Activated CD8-positive, alpha-beta memory T cell treated with anti-CD3 and anti-CD28 coated beads, Interleukin-2, amount 10 ng/mL, durations not matched to agents 7 days and 5 days (primary cell): ENCODE measurements at regions not wholly inside any gene's neighbourhood (a gene's known extent, or its start where the extent isn't known, plus 50 kb on each side); places are given as distances from the start of the nearest gene placed in this dataset.

ENCODE experiments used
- ATAC-seq: fragments of 150-1000 bp; cut with Tn5 transposase; one replicate; pipeline ENCODE4 v1.10.0; 2021; ENCODE audit warnings: moderate library complexity
- CTCF ChIA-PET: fragments of 350-600 bp; sonication (Branson Sonifier 250); formaldehyde crosslinking; loops from one replicate; lab custom pipeline; 2021; ENCODE audit warnings: antibody characterized with exemption; lab: Charles Lee
- DNase-seq: peaks from one replicate; pipeline ENCODE4 v3.0.0-alpha.2; 2020
- H3K27ac Mint-ChIP-seq: one replicate; pipeline ENCODE4 v1.8.0; 2021; ENCODE audit warnings: mild to moderate bottlenecking, mixed read lengths
- H3K27me3 Mint-ChIP-seq: one replicate; pipeline ENCODE4 v1.8.0; 2021; ENCODE audit warnings: mixed read lengths
- H3K36me3 Mint-ChIP-seq: one replicate; pipeline ENCODE4 v1.8.0; 2021; ENCODE audit warnings: mild to moderate bottlenecking, mixed read lengths
- H3K4me1 Mint-ChIP-seq: one replicate; pipeline ENCODE4 v1.8.0; 2021; ENCODE audit warnings: mixed read lengths
- H3K4me3 Mint-ChIP-seq: one replicate; pipeline ENCODE4 v1.8.0; 2021; ENCODE audit warnings: mild to moderate bottlenecking, moderate library complexity, mixed read lengths
- H3K9me3 Mint-ChIP-seq: one replicate; pipeline ENCODE4 v1.8.0; 2022; ENCODE audit warnings: low read depth, mixed read lengths

- CTCF ChIA-PET = interaction anchor here (0.7 kb wide), 1 partner anchor 98 kb away, joined by 3 read pairs; no protein-coding TSS in a partner anchor
These were observed 140.6 kb downstream of the C1D start for GRCh38 chr2:67922080-67922785.

DNA sequence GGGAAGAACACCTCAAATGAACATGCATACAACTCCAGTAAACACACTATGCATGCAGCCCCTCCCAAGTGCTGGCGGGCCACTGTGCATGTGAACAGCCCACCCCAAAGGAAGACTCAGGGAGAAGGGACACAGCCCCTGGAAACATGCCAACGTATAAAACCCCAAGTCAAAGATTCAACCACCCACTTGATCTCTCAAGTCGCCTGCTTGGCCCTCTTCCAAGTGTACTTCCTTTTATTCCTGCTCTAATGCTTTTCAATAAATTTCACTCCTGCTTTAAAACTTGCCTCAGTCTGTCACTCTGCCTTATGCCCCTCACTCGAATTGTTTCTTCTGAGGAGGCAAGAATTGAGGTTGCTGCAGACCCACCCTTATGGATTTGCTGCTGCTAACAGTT lies 139.1 kb downstream of the C1D start:
- Mint-ChIP-seq H3K9me3 (no peaks in the 10 kb centered on the region), H3K27me3 (peaks cover 15% of the 10 kb centered on the region), H3K27ac (no peak overlapping the region), H3K4me3 (no peak overlapping the region), H3K4me1 (no peaks in the 10 kb centered on the region), H3K36me3 (no peaks in the 10 kb centered on the region)
- CTCF ChIA-PET = no interaction called here
- DNase-seq (no peak), ATAC-seq (no peak)

More at GRCh38 chr2:67922080-67922785, 140.6 kb downstream of the C1D start:
- ATAC-seq (no peak), DNase-seq (no peak)
- no peaks in the 10 kb centered on the region for H3K4me1 Mint-ChIP-seq
- no peak overlapping the region for H3K4me3 Mint-ChIP-seq
- H3K9me3 Mint-ChIP-seq = no peaks in the 10 kb centered on the region
- no peak overlapping the region for H3K27ac Mint-ChIP-seq
- H3K27me3 Mint-ChIP-seq = peaks cover 2% of the 10 kb centered on the region
- H3K36me3 Mint-ChIP-seq = no peaks in the 10 kb centered on the region

- Mint-ChIP-seq H3K27me3 (peaks cover 19% of the 10 kb centered on the region), H3K36me3 (no peaks in the 10 kb centered on the region), H3K27ac (no peak overlapping the region), H3K4me3 (no peak overlapping the region), H3K4me1 (no peaks in the 10 kb centered on the region), H3K9me3 (no peaks in the 10 kb centered on the region)
- CTCF ChIA-PET = no interaction called here
- DNase-seq (no peak), ATAC-seq (no peak)
These were observed 135.3 kb downstream of the C1D start for GRCh38 chr2:67927501-67927900.

GRCh38 chr2:67930156-67930555 lies 132.6 kb downstream of the C1D start:
- Mint-ChIP-seq H3K4me1 (no peaks in the 10 kb centered on the region), H3K9me3 (no peaks in the 10 kb centered on the region), H3K4me3 (no peak overlapping the region), H3K36me3 (no peaks in the 10 kb centered on the region), H3K27me3 (peaks cover 19% of the 10 kb centered on the region), H3K27ac (no peak overlapping the region)
- CTCF ChIA-PET = no interaction called here
- DNase-seq (no peak), ATAC-seq (no peak)

GRCh38 chr2:67936969-67937368 lies 125.8 kb downstream of the C1D start:
- DNase-seq (no peak), ATAC-seq (no peak)
- H3K27me3 Mint-ChIP-seq = no peaks in the 10 kb centered on the region
- CTCF ChIA-PET = no interaction called here
- H3K4me3 Mint-ChIP-seq = no peak overlapping the region
- H3K9me3 Mint-ChIP-seq = no peaks in the 10 kb centered on the region
- no peaks in the 10 kb centered on the region for H3K36me3 Mint-ChIP-seq
- H3K4me1 Mint-ChIP-seq = no peaks in the 10 kb centered on the region
- no peak overlapping the region for H3K27ac Mint-ChIP-seq

DNA sequence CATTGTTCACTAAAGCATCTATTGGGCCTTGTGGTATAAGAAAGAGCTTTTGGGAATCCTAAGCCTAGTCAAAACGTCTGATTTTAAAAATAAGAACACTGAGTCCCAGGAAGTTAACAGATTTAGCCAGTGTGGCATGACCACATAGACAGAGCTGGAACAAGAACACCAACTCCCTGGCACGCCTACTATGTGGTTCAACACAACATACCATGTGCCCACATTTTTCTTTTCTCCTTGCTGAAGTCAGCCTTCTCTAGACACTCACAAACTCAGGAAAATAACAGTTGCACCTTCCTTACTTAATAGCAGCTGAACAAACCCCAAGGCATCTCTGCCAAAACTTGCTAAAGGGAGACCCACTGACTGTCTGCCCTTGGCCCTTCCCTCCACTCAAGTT lies 124.8 kb downstream of the C1D start:
- DNase-seq = no peak

DNA sequence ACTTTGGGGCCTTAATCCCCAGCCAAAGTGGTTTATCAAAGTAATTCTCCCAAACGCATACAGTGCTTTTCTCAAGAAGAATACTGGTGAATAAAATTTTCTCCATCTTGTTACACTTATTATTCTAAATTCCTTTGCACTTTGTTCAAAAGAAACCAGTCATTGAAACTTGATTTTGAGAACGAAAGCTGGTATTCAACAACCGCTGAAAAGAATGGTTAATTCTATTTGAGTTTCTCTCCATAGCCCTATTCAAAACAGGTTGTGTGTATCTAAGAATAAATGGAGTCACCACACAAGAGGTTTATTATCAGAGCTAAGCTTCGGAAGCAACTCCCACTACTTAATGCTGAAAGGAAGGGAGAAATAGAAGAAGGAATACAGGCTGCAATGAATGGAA lies 117.7 kb downstream of the C1D start:
- ATAC-seq = no peak
- H3K4me3 Mint-ChIP-seq = no peak overlapping the region
- CTCF ChIA-PET = no interaction called here

More for the DNA sequence above, 124.8 kb downstream of the C1D start:
- CTCF ChIA-PET = no interaction called here
- H3K4me1 Mint-ChIP-seq = no peaks in the 10 kb centered on the region
- no peaks in the 10 kb centered on the region for H3K36me3 Mint-ChIP-seq
- peaks cover 2% of the 10 kb centered on the region for H3K27me3 Mint-ChIP-seq
- H3K27ac Mint-ChIP-seq = no peak overlapping the region
- H3K4me3 Mint-ChIP-seq = no peak overlapping the region
- no peak for ATAC-seq
- peaks cover 2% of the 10 kb centered on the region for H3K9me3 Mint-ChIP-seq

GRCh38 chr2:67945940-67946339 lies 116.9 kb downstream of the C1D start:
- DNase-seq = no peak
- H3K36me3 Mint-ChIP-seq = no peaks in the 10 kb centered on the region

More for the DNA sequence above, 117.7 kb downstream of the C1D start:
- no peaks in the 10 kb centered on the region for H3K4me1 Mint-ChIP-seq
- no peak for DNase-seq
- H3K36me3 Mint-ChIP-seq = no peaks in the 10 kb centered on the region
- H3K9me3 Mint-ChIP-seq = peaks cover 2% of the 10 kb centered on the region
- H3K27me3 Mint-ChIP-seq = peaks cover 8% of the 10 kb centered on the region
- H3K27ac Mint-ChIP-seq = no peak overlapping the region

DNA sequence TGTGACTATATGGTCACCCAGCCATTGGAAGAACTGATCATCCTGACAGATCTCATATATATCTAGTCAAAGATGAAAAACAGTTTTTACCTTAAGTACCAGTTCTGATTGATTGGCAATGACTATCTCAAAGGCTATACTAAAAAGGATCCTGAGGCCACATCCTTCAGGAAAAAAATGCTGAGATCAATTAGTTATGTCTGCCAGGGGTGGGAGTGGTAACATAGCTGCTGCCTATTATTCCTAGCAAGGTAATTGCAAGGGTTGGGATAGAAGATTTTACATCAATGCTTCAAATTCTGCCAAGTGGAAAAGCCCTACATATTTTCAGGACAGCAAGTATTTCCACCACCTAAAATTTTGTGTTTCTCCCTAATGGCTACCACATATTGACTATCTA lies 114.7 kb downstream of the C1D start:
- Mint-ChIP-seq H3K27ac (no peak overlapping the region), H3K27me3 (peaks cover 12% of the 10 kb centered on the region), H3K4me1 (peaks cover 3% of the 10 kb centered on the region), H3K36me3 (no peaks in the 10 kb centered on the region), H3K4me3 (no peak overlapping the region), H3K9me3 (no peaks in the 10 kb centered on the region)
- DNase-seq = no peak
- CTCF ChIA-PET = no interaction called here
- no peak for ATAC-seq

More at GRCh38 chr2:67945940-67946339, 116.9 kb downstream of the C1D start:
- CTCF ChIA-PET = no interaction called here
- H3K4me1 Mint-ChIP-seq = peaks cover 1% of the 10 kb centered on the region
- H3K27ac Mint-ChIP-seq = no peak overlapping the region
- H3K27me3 Mint-ChIP-seq = peaks cover 13% of the 10 kb centered on the region
- H3K9me3 Mint-ChIP-seq = peaks cover 2% of the 10 kb centered on the region
- no peak for ATAC-seq
- H3K4me3 Mint-ChIP-seq = no peak overlapping the region

GRCh38 chr2:67948506-67948905 lies 114.3 kb downstream of the C1D start:
- ATAC-seq (no peak), DNase-seq (no peak)
- Mint-ChIP-seq H3K27ac (no peak overlapping the region), H3K27me3 (peaks cover 12% of the 10 kb centered on the region), H3K9me3 (no peaks in the 10 kb centered on the region), H3K4me1 (peaks cover 3% of the 10 kb centered on the region), H3K4me3 (no peak overlapping the region), H3K36me3 (no peaks in the 10 kb centered on the region)
- CTCF ChIA-PET = no interaction called here

DNA sequence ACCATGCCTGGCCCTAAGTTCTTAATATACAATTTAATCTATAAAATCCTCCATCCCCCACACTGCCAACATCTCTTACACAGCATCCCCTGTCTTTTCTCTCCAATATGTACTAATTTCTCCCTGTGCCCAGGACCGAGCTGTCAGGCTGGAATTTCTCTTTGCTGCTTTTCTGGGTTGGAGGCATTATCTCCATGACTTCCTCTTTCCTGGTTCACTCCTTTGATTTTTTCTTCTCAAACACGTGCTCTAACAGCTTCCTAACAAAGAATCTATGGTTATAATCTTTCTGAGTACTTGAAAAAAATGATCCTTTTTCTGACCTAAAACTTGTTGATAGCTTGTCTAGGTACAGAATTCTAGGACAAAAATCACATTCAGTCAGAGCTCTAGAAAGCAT lies 112.8 kb downstream of the C1D start:
- CTCF ChIA-PET = no interaction called here
- H3K9me3 Mint-ChIP-seq = no peaks in the 10 kb centered on the region

GRCh38 chr2:67950919-67951318 lies 111.9 kb downstream of the C1D start:
- Mint-ChIP-seq H3K9me3 (no peaks in the 10 kb centered on the region), H3K27ac (no peak overlapping the region), H3K36me3 (no peaks in the 10 kb centered on the region), H3K4me1 (peaks cover 3% of the 10 kb centered on the region), H3K4me3 (no peak overlapping the region), H3K27me3 (peaks cover 12% of the 10 kb centered on the region)
- ATAC-seq (no peak), DNase-seq (no peak)
- CTCF ChIA-PET = no interaction called here

More for the DNA sequence above, 112.8 kb downstream of the C1D start:
- Mint-ChIP-seq H3K27me3 (peaks cover 12% of the 10 kb centered on the region), H3K27ac (no peak overlapping the region), H3K4me1 (peaks cover 3% of the 10 kb centered on the region), H3K4me3 (no peak overlapping the region), H3K36me3 (no peaks in the 10 kb centered on the region)
- DNase-seq = no peak
- ATAC-seq = no peak

- Mint-ChIP-seq H3K27me3 (peaks cover 7% of the 10 kb centered on the region), H3K9me3 (no peaks in the 10 kb centered on the region), H3K4me1 (peaks cover 3% of the 10 kb centered on the region), H3K36me3 (no peaks in the 10 kb centered on the region), H3K27ac (no peak overlapping the region), H3K4me3 (no peak overlapping the region)
- CTCF ChIA-PET = no interaction called here
- DNase-seq (no peak), ATAC-seq (no peak)
These were observed 110.7 kb downstream of the C1D start for GRCh38 chr2:67952066-67952465.

DNA sequence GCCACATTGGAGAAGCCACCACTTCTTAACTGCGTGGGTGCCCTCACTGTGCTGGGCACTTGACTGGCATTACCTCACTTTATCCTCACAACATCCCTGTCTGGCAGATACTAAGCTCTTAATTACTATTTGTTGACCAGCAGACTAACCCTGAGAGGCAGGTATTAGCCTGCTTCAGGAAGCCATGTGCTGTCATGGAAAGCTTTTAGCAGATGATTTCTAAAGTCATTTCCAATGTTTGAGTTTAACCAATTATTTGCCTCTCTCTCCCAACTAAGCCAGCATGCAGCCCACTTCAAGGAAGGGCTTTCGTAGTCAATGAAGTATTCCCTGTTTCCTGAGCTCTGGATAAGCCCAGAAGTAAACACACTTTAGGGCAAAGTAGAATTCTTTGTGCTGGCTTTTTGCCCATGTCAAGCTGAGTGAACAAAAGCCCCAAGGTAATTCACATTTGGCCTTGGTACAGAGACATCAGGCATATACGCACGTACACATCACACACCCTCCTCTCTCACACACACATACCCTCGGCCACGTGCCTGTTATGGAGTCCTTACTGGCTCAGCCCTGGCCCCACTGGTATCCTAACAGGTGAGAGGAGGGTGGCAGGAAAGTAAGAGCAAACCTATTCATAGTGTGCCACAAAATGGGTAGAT lies 108.6 kb downstream of the C1D start:
- DNase-seq (no peak), ATAC-seq (no peak)
- H3K9me3 Mint-ChIP-seq = no peaks in the 10 kb centered on the region
- H3K27ac Mint-ChIP-seq = no peak overlapping the region
- CTCF ChIA-PET = no interaction called here
- peaks cover 3% of the 10 kb centered on the region for H3K4me1 Mint-ChIP-seq
- peaks cover 7% of the 10 kb centered on the region for H3K27me3 Mint-ChIP-seq
- no peaks in the 10 kb centered on the region for H3K36me3 Mint-ChIP-seq
- H3K4me3 Mint-ChIP-seq = no peak overlapping the region
